HUES48 (cell line): ENCODE measurements at regions not wholly inside any gene's neighbourhood (a gene's known extent, or its start where the extent isn't known, plus 50 kb on each side); places are given as distances from the start of the nearest gene placed in this dataset.

Experiments
- H3K27ac ChIP-seq: one replicate; pipeline ENCODE4 v1.7.0; 2013; ENCODE audit warnings: low read depth, low read length, inconsistent platforms
- H3K27me3 ChIP-seq: 2 replicates; pipeline ENCODE4 v1.6.1; 2013; ENCODE audit warnings: mild to moderate bottlenecking, low read length; ENCODE audit not compliant: control insufficient read depth, insufficient read depth
- H3K36me3 ChIP-seq: 2 replicates; pipeline ENCODE4 v1.6.1; 2013; ENCODE audit warnings: low read length; ENCODE audit not compliant: control insufficient read depth, insufficient read depth
- H3K4me1 ChIP-seq: 2 replicates; pipeline ENCODE4 v1.6.1; 2013; ENCODE audit warnings: mild to moderate bottlenecking, low read length; ENCODE audit not compliant: control insufficient read depth, insufficient read depth
- H3K4me3 ChIP-seq: 2 replicates; pipeline ENCODE4 v1.5.1; 2013; ENCODE audit warnings: mild to moderate bottlenecking, low read depth, low read length
- H3K9ac ChIP-seq: 2 replicates; pipeline ENCODE4 v1.6.1; 2013; ENCODE audit warnings: mild to moderate bottlenecking, low read depth, low read length, moderate library complexity
- H3K9me3 ChIP-seq: 2 replicates; pipeline ENCODE4 v1.6.1; 2013; ENCODE audit warnings: low read length; ENCODE audit not compliant: control insufficient read depth, insufficient read depth

GRCh38 chr13:84683448-84683847 is 801.2 kb upstream of the SLITRK1 start:
- Histone ChIP-seq H3K27ac (no peak overlapping the region), H3K4me3 (no peak overlapping the region), H3K9ac (no peak overlapping the region), H3K9me3 (no peaks in the 10 kb centered on the region), H3K4me1 (no peaks in the 10 kb centered on the region), H3K27me3 (no peaks in the 10 kb centered on the region), H3K36me3 (no peaks in the 10 kb centered on the region)

GRCh38 chr13:84677836-84678235 is 795.6 kb upstream of the SLITRK1 start:
- Histone ChIP-seq H3K27me3 (no peaks in the 10 kb centered on the region), H3K4me3 (no peak overlapping the region), H3K36me3 (no peaks in the 10 kb centered on the region), H3K9ac (no peak overlapping the region), H3K4me1 (no peaks in the 10 kb centered on the region), H3K9me3 (no peaks in the 10 kb centered on the region), H3K27ac (no peak overlapping the region)

- H3K9me3 ChIP-seq = no peaks in the 10 kb centered on the region
- H3K9ac ChIP-seq = no peak overlapping the region
- no peaks in the 10 kb centered on the region for H3K36me3 ChIP-seq
- H3K4me1 ChIP-seq = peaks cover 4% of the 10 kb centered on the region
- no peaks in the 10 kb centered on the region for H3K27me3 ChIP-seq
- H3K27ac ChIP-seq = no peak overlapping the region
- no peak overlapping the region for H3K4me3 ChIP-seq
Observed at GRCh38 chr13:84672616-84673015, 790.3 kb upstream of the SLITRK1 start.

GRCh38 chr13:84670245-84670644 is 788.0 kb upstream of the SLITRK1 start:
- no peak overlapping the region for H3K4me3 ChIP-seq
- no peaks in the 10 kb centered on the region for H3K27me3 ChIP-seq
- H3K4me1 ChIP-seq = peaks cover 4% of the 10 kb centered on the region
- H3K9me3 ChIP-seq = no peaks in the 10 kb centered on the region
- no peak overlapping the region for H3K27ac ChIP-seq
- H3K9ac ChIP-seq = no peak overlapping the region
- no peaks in the 10 kb centered on the region for H3K36me3 ChIP-seq

- Histone ChIP-seq H3K9me3 (no peaks in the 10 kb centered on the region), H3K27ac (no peak overlapping the region), H3K27me3 (no peaks in the 10 kb centered on the region), H3K9ac (no peak overlapping the region), H3K4me3 (no peak overlapping the region), H3K4me1 (peaks cover 4% of the 10 kb centered on the region), H3K36me3 (no peaks in the 10 kb centered on the region)
Observed at GRCh38 chr13:84668637-84669036, 786.4 kb upstream of the SLITRK1 start.

DNA sequence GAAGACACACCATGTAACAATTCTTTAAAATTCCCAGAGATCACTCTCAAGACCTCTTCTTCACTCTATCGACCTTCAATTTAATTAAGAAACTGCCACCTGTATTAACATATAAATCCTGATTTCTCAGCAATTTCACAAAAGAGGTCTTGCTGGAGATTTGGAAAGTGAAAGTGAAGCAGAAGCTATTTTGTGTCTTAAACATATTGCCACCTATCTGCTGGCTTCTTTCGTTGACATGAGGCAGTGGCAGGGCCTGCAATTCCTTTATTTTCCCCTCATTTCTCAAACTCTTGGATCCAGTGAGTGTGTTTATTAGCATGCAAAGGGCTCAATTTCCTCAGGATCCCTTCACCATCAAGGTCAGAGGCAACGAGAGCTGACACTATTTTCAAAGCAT is 780.2 kb upstream of the SLITRK1 start:
- Histone ChIP-seq H3K27me3 (no peaks in the 10 kb centered on the region), H3K4me3 (no peak overlapping the region), H3K4me1 (peaks cover 30% of the 10 kb centered on the region), H3K36me3 (no peaks in the 10 kb centered on the region), H3K27ac (no peak overlapping the region), H3K9me3 (no peaks in the 10 kb centered on the region), H3K9ac (no peak overlapping the region)

- H3K36me3 ChIP-seq = no peaks in the 10 kb centered on the region
- H3K27ac ChIP-seq = no peak overlapping the region
- H3K9ac ChIP-seq = no peak overlapping the region
- H3K4me3 ChIP-seq = no peak overlapping the region
- no peaks in the 10 kb centered on the region for H3K9me3 ChIP-seq
- no peaks in the 10 kb centered on the region for H3K27me3 ChIP-seq
- H3K4me1 ChIP-seq = peaks cover 37% of the 10 kb centered on the region
Observed at GRCh38 chr13:84661718-84662117, 779.4 kb upstream of the SLITRK1 start.

DNA sequence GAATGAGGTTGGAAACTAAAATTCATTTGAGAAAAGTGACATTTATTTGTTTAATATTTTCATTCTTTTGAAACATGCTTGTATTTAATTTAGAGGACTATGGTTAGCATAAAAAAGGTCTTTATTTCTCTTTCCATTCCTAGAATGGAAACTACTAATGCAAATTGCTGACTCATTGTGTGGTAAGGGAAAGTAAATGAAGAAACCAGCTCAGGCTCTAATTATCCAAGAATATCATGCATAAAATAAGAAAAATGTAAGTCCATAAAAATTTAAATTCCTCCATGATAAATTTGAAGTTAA is 777.0 kb upstream of the SLITRK1 start:
- Histone ChIP-seq H3K27me3 (no peaks in the 10 kb centered on the region), H3K9ac (no peak overlapping the region), H3K36me3 (no peaks in the 10 kb centered on the region), H3K27ac (peak overlapping the region; percentile 46), H3K9me3 (no peaks in the 10 kb centered on the region), H3K4me1 (peaks cover 58% of the 10 kb centered on the region), H3K4me3 (no peak overlapping the region)

DNA sequence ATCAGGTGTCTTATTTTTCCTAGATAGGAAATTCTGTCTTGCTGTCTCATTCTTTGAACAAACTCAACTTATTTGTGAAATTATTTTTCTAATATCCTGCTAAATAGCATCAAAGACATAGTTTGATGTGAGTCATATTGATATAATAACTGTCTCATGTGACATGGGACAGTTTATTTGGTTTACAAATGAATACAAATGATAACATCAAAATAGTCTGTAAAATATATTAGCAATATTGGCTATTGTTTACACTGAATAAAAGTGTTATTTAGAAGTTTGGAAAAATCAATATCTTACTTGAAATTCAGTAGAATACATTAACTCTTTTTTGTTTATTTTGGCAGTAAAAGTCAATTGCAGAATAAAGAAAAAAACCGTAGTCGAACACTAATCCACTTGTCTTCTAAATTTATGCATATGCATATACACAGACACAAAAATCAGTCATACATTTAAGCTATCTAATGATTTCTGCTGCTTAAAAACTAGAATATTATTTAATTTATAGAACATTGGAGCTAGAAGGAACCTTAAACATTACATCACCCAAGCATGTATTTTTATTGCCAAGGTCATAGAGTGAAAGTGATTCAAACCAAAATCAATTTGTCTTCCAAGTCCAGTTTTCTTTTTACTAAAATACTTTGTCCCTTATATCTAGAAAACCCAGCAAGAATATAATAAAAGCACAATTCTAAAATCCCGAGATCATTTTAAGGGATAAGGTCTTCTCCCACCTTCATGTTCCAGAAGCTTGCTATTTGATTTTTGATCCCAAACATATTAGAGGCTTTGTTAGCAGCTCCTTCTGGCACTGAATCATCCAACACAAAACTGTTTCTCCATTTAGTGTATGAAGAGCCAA is 776.5 kb upstream of the SLITRK1 start:
- Histone ChIP-seq H3K9me3 (no peaks in the 10 kb centered on the region), H3K27ac (peak overlapping the region; percentile 46), H3K4me3 (no peak overlapping the region), H3K4me1 (peaks cover 61% of the 10 kb centered on the region), H3K9ac (no peak overlapping the region), H3K27me3 (no peaks in the 10 kb centered on the region), H3K36me3 (no peaks in the 10 kb centered on the region)

- H3K9me3 ChIP-seq = peaks cover 11% of the 10 kb centered on the region; the same call in 1 of the 2 replicates
- peak overlapping the region; percentile 34; the same call in 1 of the 2 replicates for H3K9ac ChIP-seq
- no peaks in the 10 kb centered on the region for H3K36me3 ChIP-seq
- no peaks in the 10 kb centered on the region for H3K27me3 ChIP-seq
- peak overlapping the region; percentile 97 for H3K27ac ChIP-seq
- H3K4me1 ChIP-seq = peaks cover 45% of the 10 kb centered on the region
- H3K4me3 ChIP-seq = peak overlapping the region; percentile 20; the same call in 1 of the 2 replicates
Observed at GRCh38 chr13:84655677-84656076, 773.4 kb upstream of the SLITRK1 start.

DNA sequence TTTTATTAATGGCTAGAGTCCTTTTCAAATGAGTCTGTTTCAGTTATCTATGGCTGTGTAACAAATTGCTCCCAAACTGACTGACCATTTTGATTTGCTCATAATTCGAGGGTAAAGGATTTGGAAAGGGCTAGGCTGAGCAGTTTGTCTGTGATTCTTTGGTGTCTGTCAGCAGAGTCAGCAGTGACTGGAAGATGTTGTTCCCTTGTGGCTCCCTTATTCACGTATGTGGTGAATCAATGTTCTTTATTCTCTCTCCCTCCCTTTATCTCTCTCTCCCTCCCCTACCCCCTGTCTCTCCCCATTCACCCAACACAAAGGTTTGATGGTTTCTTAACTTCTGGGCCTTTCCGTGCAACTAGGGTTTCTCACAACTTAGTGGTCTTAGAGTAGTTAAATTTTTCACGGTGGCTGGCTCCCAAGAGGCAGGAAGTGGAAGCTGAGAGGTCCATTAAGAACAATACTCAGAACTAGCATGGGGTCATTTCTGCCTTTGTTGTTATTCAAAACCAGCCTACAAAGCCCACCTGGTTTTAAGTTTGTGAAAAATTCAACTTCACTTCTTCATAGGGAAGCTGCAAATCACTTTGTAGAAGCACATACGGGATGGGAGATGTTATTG is 772.5 kb upstream of the SLITRK1 start:
- 0 out of 2 replicates have a peak overlapping the region, but pooled peaks have one; percentile 20 for H3K4me3 ChIP-seq
- peaks cover 11% of the 10 kb centered on the region; the same call in 1 of the 2 replicates for H3K9me3 ChIP-seq
- peak overlapping the region; percentile 97 for H3K27ac ChIP-seq
- H3K9ac ChIP-seq = no peak overlapping the region; the same call in 1 of the 2 replicates
- peaks cover 45% of the 10 kb centered on the region for H3K4me1 ChIP-seq
- no peaks in the 10 kb centered on the region for H3K27me3 ChIP-seq
- H3K36me3 ChIP-seq = no peaks in the 10 kb centered on the region
